ENCODE measurements at regions not wholly inside any gene's neighbourhood (a gene's known extent, or its start where the extent isn't known, plus 50 kb on each side); places are given as distances from the start of the nearest gene placed in this dataset.
"Not testable (repeated sequence)": the region's sequence is repeated elsewhere in the genome, so short reads cannot be mapped to it uniquely, and the experiment has no call there.

DNA sequence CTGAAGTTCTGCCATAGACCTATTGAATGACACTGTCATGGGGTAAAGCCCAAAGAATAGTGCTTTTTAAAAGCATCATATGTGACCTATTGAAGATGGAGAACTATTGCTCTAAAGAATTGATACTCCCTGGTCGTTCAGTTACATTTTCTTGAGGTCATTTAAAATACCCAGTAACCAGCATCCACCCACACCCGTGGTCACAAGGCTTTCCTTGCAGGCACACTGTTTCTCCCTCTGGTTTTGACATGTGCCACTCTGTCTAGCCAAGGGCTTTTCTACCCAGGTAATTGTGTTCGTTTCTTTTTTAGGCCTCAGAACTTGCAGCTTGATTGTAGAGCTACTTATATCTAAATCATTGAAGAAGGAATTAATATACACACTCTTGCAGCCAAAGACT lies 68.3 kb upstream of the LYZL2 start:
- no peak for DNase-seq (ENCODE audit: low read depth)
- TF ChIP-seq, protein P1, sequence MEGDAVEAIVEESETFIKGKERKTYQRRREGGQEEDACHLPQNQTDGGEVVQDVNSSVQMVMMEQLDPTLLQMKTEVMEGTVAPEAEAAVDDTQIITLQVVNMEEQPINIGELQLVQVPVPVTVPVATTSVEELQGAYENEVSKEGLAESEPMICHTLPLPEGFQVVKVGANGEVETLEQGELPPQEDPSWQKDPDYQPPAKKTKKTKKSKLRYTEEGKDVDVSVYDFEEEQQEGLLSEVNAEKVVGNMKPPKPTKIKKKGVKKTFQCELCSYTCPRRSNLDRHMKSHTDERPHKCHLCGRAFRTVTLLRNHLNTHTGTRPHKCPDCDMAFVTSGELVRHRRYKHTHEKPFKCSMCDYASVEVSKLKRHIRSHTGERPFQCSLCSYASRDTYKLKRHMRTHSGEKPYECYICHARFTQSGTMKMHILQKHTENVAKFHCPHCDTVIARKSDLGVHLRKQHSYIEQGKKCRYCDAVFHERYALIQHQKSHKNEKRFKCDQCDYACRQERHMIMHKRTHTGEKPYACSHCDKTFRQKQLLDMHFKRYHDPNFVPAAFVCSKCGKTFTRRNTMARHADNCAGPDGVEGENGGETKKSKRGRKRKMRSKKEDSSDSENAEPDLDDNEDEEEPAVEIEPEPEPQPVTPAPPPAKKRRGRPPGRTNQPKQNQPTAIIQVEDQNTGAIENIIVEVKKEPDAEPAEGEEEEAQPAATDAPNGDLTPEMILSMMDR (conservative IDR thresholded peaks at IDR 0.05; ENCODE audit: control insufficient read depth, insufficient read depth, low read depth, low read length), result no peak
- H3K4me3 ChIP-seq (ENCODE audit: control insufficient read depth, low read depth, low read length), result no peak overlapping the region

DNA sequence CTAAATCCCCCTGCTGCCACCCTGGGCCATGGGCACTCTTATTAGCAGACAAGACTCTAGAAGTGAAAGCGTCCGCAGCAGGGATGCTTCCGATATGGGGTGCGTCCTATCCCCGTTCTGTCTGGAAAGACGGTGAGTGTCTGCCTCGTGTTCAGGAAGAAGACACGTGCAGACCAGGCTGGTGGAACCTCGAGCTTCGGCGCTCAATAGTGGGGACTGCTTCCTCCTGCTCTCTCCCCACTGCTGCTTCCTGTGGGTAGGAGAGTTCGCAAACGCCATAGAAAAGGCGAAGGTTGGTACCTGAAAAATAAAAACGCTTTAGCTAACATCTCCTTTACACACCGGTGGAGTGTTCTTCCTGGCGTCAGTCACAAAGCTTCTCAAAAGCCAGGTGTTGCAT lies 67.7 kb upstream of the LYZL2 start:
- H3K4me3 ChIP-seq (ENCODE audit: control insufficient read depth, low read depth, low read length); DNase-seq (ENCODE audit: low read depth): not testable (repeated sequence)

GRCh38 chr10:30696416-30697185 lies 67.0 kb upstream of the LYZL2 start:
- DNase-seq (ENCODE audit: low read depth); H3K4me3 ChIP-seq (ENCODE audit: control insufficient read depth, low read depth, low read length): not testable (repeated sequence)
- TF ChIP-seq, protein P1 (conservative IDR thresholded peaks at IDR 0.05; ENCODE audit: control insufficient read depth, insufficient read depth, low read depth, low read length), result peak; percentile 1

- H3K4me3 ChIP-seq (ENCODE audit: control insufficient read depth, low read depth, low read length), result not testable (repeated sequence)
- peak; percentile 49 for DNase-seq (ENCODE audit: low read depth)
Observed at GRCh38 chr10:30695481-30696236, 66.1 kb upstream of the LYZL2 start.

DNA sequence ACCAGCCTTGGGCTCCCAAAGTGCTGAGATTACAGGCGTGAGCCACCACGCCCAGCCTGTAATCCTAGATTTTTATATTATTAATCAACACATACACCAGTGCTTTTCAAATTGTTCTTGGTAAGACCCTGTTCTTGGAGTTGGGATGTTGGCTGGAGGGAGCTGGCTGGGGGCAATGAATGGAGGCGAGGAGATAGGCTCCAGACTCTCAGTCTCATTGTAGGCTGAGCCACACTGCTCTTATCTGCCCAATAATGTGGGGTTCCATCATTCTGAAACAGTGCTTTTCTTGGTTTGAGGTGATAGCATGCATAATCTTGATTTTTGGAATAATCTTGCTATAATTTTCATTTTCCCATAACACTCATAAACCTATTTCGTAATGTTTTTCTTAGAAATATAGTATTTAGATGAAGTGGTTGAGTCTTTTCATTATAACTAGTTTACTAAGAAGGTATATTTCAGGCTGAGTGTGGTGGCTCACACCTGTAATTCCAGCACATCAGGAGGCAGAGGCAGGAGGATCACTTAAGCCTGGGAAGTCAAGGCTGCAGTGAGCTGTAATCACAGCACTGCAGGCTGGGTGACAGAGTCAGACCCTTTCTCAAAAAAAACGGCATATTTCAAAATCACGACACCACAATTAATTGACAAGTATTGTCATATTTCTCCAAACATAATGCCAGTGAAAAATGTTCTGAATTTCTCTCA lies 65.1 kb upstream of the LYZL2 start:
- TF ChIP-seq, protein P1 (conservative IDR thresholded peaks at IDR 0.05; ENCODE audit: control insufficient read depth, insufficient read depth, low read depth, low read length), result no peak
- no peak for DNase-seq (ENCODE audit: low read depth)
- no peak overlapping the region for H3K4me3 ChIP-seq (ENCODE audit: control insufficient read depth, low read depth, low read length)

DNA sequence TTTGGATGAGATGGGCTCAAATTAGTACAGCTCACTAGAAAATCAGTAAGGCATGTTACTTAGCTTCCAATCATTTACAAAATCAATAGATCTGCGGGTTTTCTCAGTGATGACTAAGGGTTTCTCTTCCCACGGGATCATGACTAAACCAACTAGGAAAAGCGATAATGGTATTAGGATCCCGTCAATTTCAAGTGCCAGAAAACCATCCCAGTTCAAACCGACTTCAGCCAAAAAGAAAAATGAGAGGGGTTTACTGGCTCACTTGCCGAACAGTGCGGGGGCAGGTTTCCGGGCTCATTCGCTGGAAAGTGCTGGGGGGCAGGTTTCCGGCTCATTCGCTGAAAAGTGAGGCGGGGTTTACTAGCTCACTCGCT lies 62.1 kb upstream of the LYZL2 start:
- TF ChIP-seq, protein P1 (conservative IDR thresholded peaks at IDR 0.05; ENCODE audit: control insufficient read depth, insufficient read depth, low read depth, low read length), result no peak
- H3K4me3 ChIP-seq (ENCODE audit: control insufficient read depth, low read depth, low read length), result peak overlapping the region; percentile 46
- DNase-seq (ENCODE audit: low read depth), result peak; percentile 99

GRCh38 chr10:30690948-30691638 lies 61.5 kb upstream of the LYZL2 start:
- peak; percentile 68 for DNase-seq (ENCODE audit: low read depth)
- not testable (repeated sequence) for H3K4me3 ChIP-seq (ENCODE audit: control insufficient read depth, low read depth, low read length)

- H3K4me3 ChIP-seq (ENCODE audit: control insufficient read depth, low read depth, low read length), result no peak overlapping the region
- TF ChIP-seq, protein P1 (conservative IDR thresholded peaks at IDR 0.05; ENCODE audit: control insufficient read depth, insufficient read depth, low read depth, low read length), result no peak
- DNase-seq (ENCODE audit: low read depth), result no peak
Observed at GRCh38 chr10:30688456-30688855, 58.9 kb upstream of the LYZL2 start.
